ENCODE measurements at regions not wholly inside any gene's neighbourhood (a gene's known extent, or its start where the extent isn't known, plus 50 kb on each side); places are given as distances from the start of the nearest gene placed in this dataset.
A peak's percentile ranks its signal among the peaks of the same experiment; 100 is the strongest.

DNA sequence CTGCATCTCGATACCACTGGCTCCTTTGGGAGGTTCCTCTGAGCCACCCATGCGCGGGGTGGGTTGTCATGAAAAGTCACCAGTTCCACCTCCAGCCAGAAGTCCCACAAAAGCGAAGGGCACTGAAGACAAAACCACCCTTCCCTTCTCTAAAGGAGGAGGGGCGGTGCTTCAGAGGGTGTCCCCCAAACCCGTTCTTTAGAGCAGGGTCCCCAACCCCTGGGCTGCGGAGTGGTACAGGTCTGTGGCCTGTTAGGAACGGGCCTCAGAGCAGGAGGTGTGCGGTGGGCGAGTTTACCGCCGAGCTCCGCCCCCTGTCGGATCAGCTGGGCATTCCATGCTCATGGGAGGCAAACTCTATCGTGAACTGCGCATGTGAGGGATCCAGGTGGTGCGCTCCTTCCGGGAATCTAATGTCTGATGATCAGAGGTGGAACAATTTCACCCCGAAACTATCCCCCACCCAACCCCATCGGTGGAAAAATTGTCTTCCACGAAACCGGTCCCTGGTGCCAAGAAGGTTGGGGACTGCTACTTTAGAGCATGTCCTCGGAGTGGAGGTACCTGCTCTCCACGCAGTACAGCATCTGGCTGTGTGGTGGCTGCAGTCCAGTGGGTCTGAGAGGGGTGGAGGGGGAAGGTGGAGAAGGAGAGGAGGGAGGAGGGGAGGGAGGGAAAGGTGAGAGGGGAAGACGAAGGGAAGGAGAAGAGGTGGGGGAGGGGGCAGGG, 72.9 kb upstream of the SEPTIN5 start (continued):
- no peak for TF ChIP-seq MAX (CRISPR knock-in tag; IDR thresholded peaks at IDR 0.05)
- TF ChIP-seq, protein P1, sequence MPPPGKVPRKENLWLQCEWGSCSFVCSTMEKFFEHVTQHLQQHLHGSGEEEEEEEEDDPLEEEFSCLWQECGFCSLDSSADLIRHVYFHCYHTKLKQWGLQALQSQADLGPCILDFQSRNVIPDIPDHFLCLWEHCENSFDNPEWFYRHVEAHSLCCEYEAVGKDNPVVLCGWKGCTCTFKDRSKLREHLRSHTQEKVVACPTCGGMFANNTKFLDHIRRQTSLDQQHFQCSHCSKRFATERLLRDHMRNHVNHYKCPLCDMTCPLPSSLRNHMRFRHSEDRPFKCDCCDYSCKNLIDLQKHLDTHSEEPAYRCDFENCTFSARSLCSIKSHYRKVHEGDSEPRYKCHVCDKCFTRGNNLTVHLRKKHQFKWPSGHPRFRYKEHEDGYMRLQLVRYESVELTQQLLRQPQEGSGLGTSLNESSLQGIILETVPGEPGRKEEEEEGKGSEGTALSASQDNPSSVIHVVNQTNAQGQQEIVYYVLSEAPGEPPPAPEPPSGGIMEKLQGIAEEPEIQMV (tag; conservative IDR thresholded peaks at IDR 0.05; ENCODE audit: low read depth): no peak
- TF ChIP-seq PRMT5 (CRISPR knock-in tag; IDR thresholded peaks at IDR 0.05): no peak
- no peak for TF ChIP-seq ZNF197 (CRISPR knock-in tag; IDR thresholded peaks at IDR 0.05; ENCODE audit: low read depth)
- TF ChIP-seq TFAM (CRISPR knock-in tag; conservative IDR thresholded peaks at IDR 0.05): no peak
- TF ChIP-seq HIVEP1 (CRISPR knock-in tag; IDR thresholded peaks at IDR 0.05): 0 out of 2 replicates have a peak, but pooled peaks have one; percentile 25
- no peak for TF ChIP-seq NFRKB (IDR thresholded peaks at IDR 0.05; ENCODE audit: low read depth)
- TF ChIP-seq ZMIZ1 (IDR thresholded peaks at IDR 0.05; ENCODE audit: low read depth in 2 of 2, low read length in 2 of 2): peak in 1 of 2 experiments; percentile 51; a peak in 1 of 4 replicates
- TF ChIP-seq CEBPG (CRISPR knock-in tag; IDR thresholded peaks at IDR 0.05): no peak
- no peak for TF ChIP-seq CEBPG (tag; conservative IDR thresholded peaks at IDR 0.05 in 1 of 2, IDR thresholded peaks at IDR 0.05 in 1 of 2)
- TF ChIP-seq ZNF24 (IDR thresholded peaks at IDR 0.05): no peak
- no peak for TF ChIP-seq CHD1 (IDR thresholded peaks at IDR 0.05; ENCODE audit: low read length)
- TF ChIP-seq ETV6 (IDR thresholded peaks at IDR 0.05; ENCODE audit: borderline replicate concordance in 1 of 2, low read depth in 2 of 2, low read length in 1 of 2): no peak
- TF ChIP-seq ETV6 (CRISPR knock-in tag; IDR thresholded peaks at IDR 0.05; ENCODE audit: borderline replicate concordance): no peak
- TF ChIP-seq ZNF143 (CRISPR knock-in tag; IDR thresholded peaks at IDR 0.05): no peak
- TF ChIP-seq, protein P2, sequence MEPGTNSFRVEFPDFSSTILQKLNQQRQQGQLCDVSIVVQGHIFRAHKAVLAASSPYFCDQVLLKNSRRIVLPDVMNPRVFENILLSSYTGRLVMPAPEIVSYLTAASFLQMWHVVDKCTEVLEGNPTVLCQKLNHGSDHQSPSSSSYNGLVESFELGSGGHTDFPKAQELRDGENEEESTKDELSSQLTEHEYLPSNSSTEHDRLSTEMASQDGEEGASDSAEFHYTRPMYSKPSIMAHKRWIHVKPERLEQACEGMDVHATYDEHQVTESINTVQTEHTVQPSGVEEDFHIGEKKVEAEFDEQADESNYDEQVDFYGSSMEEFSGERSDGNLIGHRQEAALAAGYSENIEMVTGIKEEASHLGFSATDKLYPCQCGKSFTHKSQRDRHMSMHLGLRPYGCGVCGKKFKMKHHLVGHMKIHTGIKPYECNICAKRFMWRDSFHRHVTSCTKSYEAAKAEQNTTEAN (CRISPR knock-in tag; IDR thresholded peaks at IDR 0.05): no peak
- no peak for TF ChIP-seq ZBTB8A (IDR thresholded peaks at IDR 0.05; ENCODE audit: partially characterized antibody)
- TF ChIP-seq NCOR1 (IDR thresholded peaks at IDR 0.05): no peak
- TF ChIP-seq NONO (IDR thresholded peaks at IDR 0.05; ENCODE audit: low read depth in 2 of 2, low read length in 1 of 2): 0 out of 4 replicates have a peak, but pooled peaks of 1 of the 2 experiments have one; percentile 69
- TF ChIP-seq, protein P3, sequence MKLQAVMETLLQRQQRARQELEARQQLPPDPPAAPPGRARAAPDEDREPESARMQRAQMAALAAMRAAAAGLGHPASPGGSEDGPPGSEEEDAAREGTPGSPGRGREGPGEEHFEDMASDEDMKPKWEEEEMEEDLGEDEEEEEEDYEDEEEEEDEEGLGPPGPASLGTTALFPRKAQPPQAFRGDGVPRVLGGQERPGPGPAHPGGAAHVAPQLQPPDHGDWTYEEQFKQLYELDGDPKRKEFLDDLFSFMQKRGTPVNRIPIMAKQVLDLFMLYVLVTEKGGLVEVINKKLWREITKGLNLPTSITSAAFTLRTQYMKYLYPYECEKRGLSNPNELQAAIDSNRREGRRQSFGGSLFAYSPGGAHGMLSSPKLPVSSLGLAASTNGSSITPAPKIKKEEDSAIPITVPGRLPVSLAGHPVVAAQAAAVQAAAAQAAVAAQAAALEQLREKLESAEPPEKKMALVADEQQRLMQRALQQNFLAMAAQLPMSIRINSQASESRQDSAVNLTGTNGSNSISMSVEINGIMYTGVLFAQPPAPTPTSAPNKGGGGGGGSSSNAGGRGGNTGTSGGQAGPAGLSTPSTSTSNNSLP (IDR thresholded peaks at IDR 0.05; ENCODE audit: borderline replicate concordance, low read depth, low read length): 0 out of 2 replicates have a peak, but pooled peaks have one; percentile 52
